ENCODE measurements at regions not wholly inside any gene's neighbourhood (a gene's known extent, or its start where the extent isn't known, plus 50 kb on each side); places are given as distances from the start of the nearest gene placed in this dataset.

DNA sequence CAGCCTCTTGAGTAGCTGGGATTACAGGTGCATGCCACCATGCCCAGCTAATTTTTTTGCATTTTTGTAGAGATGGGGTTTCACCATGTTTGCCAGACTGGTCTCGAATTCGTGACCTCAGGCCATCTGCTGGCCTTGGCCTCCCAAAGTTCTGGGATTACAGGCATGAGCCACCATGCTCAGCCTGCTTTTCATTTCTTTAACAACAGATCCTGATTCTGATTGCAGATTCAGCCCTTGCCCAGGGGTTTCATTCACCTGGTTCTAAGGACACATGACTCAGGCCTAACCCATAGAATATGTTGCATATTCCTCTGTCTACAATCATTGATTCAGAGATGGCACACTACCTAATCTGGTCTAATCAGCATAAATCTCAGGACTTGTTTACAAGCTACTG lies 56.1 kb upstream of the CCDC112 start:
- H3K36me3 ChIP-seq, result no peaks in the 10 kb centered on the region
- H3K4me3 ChIP-seq, result no peak overlapping the region
- no peaks in the 10 kb centered on the region for H3K4me1 ChIP-seq
- no peak for DNase-seq
- H3K9me3 ChIP-seq (replicated peaks), result peaks cover 14% of the 10 kb centered on the region
- no peak for TF ChIP-seq CTCF (IDR thresholded peaks at IDR 0.05; ENCODE audit: borderline replicate concordance)
- no peaks in the 10 kb centered on the region for H3K27me3 ChIP-seq (ENCODE audit: low read depth)
- intact Hi-C loops (cut with micrococcal nuclease), result no loop called here
- H3K27ac ChIP-seq (replicated peaks), result no peak overlapping the region

DNA sequence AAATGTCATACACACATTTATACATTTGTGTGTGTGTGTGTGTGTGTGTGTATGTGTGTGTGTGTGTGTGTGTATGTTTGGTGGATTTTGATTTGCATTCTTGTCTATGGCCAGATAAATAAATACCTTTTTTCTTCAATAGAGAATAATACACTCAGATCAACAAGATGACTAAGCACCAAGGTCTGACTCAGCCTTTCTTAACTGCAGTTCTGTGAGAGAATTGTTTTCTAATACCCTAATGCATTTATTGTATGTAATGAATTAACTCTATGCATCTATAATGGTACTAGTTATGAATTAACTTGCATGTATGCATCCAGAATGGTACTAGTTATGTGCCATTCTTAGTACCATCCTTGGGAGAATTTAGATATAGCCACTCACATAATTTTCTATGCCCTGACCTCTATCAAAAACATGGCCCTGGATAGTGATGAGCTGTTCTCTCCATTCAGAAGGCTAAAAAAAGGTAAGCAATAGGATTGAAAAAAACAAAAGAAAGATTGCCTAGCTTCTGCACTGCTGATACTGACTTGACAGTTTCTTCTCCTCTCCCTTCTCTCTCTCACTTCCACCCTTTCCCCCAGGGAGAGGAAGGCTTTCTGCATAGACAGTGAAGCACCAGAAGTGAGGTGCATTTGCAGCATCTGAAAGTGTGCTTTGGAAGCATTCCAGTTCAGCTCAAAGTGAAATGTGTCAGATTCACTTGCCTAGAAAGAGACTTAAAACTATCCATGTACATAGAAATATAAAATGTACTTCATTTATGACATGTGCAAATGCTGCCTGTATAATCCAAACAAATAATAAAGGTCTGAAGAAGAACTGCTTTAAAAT lies 55.1 kb upstream of the CCDC112 start:
- no peak for DNase-seq
- H3K9me3 ChIP-seq (replicated peaks), result peaks cover 14% of the 10 kb centered on the region
- no peak overlapping the region for H3K27ac ChIP-seq (replicated peaks)
- H3K36me3 ChIP-seq, result no peaks in the 10 kb centered on the region
- intact Hi-C loops (cut with micrococcal nuclease), result no loop called here
- no peak overlapping the region for H3K4me3 ChIP-seq
- H3K4me1 ChIP-seq, result no peaks in the 10 kb centered on the region
- H3K27me3 ChIP-seq (ENCODE audit: low read depth), result no peaks in the 10 kb centered on the region
- no peak for TF ChIP-seq CTCF (IDR thresholded peaks at IDR 0.05; ENCODE audit: borderline replicate concordance)

GRCh38 chr5:115350894-115351293 lies 54.4 kb upstream of the CCDC112 start:
- Histone ChIP-seq H3K36me3 (no peaks in the 10 kb centered on the region), H3K27me3 (ENCODE audit: low read depth) (no peaks in the 10 kb centered on the region), H3K27ac (replicated peaks) (no peak overlapping the region), H3K9me3 (replicated peaks) (peaks cover 15% of the 10 kb centered on the region), H3K4me3 (no peak overlapping the region), H3K4me1 (no peaks in the 10 kb centered on the region)
- DNase-seq, result no peak
- no peak for TF ChIP-seq CTCF (IDR thresholded peaks at IDR 0.05; ENCODE audit: borderline replicate concordance)
- intact Hi-C loops (cut with micrococcal nuclease), result no loop called here

- H3K4me3 ChIP-seq, result no peak overlapping the region
- no peaks in the 10 kb centered on the region for H3K4me1 ChIP-seq
- no peaks in the 10 kb centered on the region for H3K27me3 ChIP-seq (ENCODE audit: low read depth)
- no peak for DNase-seq
- peaks cover 13% of the 10 kb centered on the region for H3K9me3 ChIP-seq (replicated peaks)
- peak overlapping the region; percentile 38 for H3K27ac ChIP-seq (replicated peaks)
- intact Hi-C loops (cut with micrococcal nuclease), result no loop called here
- no peaks in the 10 kb centered on the region for H3K36me3 ChIP-seq
- no peak for TF ChIP-seq CTCF (IDR thresholded peaks at IDR 0.05; ENCODE audit: borderline replicate concordance)
Observed at GRCh38 chr5:115349001-115349817, 52.8 kb upstream of the CCDC112 start.

- DNase-seq, result no peak
- no peak for TF ChIP-seq CTCF (IDR thresholded peaks at IDR 0.05; ENCODE audit: borderline replicate concordance)
- Histone ChIP-seq H3K27ac (replicated peaks) (no peak overlapping the region), H3K4me3 (no peak overlapping the region), H3K36me3 (no peaks in the 10 kb centered on the region), H3K27me3 (ENCODE audit: low read depth) (no peaks in the 10 kb centered on the region), H3K9me3 (replicated peaks) (peaks cover 8% of the 10 kb centered on the region), H3K4me1 (no peaks in the 10 kb centered on the region)
- intact Hi-C loops (cut with micrococcal nuclease), result no loop called here
Observed at GRCh38 chr5:115348175-115348574, 51.7 kb upstream of the CCDC112 start.
